Muscle of leg (tissue), 3 donors: ENCODE measurements at regions not wholly inside any gene's neighbourhood (a gene's known extent, or its start where the extent isn't known, plus 50 kb on each side); places are given as distances from the start of the nearest gene placed in this dataset.

ENCODE experiments used
- DNase-seq: peaks from one replicate; pipeline ENCODE4 v3.0.0; 2013
- H3K27ac ChIP-seq: one replicate; pipeline ENCODE4 v1.5.1; 2013; ENCODE audit warnings: mild to moderate bottlenecking, low read length, control low read depth
- H3K27me3 ChIP-seq: one replicate; pipeline ENCODE4 v1.6.1; 2013; ENCODE audit warnings: low read length; ENCODE audit not compliant: control insufficient read depth, insufficient read depth
- H3K36me3 ChIP-seq: one replicate; pipeline ENCODE4 v1.6.1; 2013; ENCODE audit warnings: low read length; ENCODE audit not compliant: control insufficient read depth, insufficient read depth
- H3K4me1 ChIP-seq: one replicate; pipeline ENCODE4 v1.6.1; 2013; ENCODE audit warnings: low read length; ENCODE audit not compliant: control insufficient read depth, insufficient read depth
- H3K4me3 ChIP-seq: one replicate; pipeline ENCODE4 v1.5.1; 2013; ENCODE audit warnings: low read length, control low read depth
- H3K9me3 ChIP-seq: replicated peaks from 2 replicates; pipeline ENCODE4 v1.6.1; 2013; ENCODE audit warnings: low read depth, low read length; ENCODE audit not compliant: control insufficient read depth
- WGBS: methylation state at CpG from one replicate; pipeline ENCODE4 v1.1.5; 2013; ENCODE audit warnings: missing lambda C conversion rate; ENCODE audit not compliant: insufficient coverage; 5-methylcytosine and 5-hydroxymethylcytosine counted together

DNA sequence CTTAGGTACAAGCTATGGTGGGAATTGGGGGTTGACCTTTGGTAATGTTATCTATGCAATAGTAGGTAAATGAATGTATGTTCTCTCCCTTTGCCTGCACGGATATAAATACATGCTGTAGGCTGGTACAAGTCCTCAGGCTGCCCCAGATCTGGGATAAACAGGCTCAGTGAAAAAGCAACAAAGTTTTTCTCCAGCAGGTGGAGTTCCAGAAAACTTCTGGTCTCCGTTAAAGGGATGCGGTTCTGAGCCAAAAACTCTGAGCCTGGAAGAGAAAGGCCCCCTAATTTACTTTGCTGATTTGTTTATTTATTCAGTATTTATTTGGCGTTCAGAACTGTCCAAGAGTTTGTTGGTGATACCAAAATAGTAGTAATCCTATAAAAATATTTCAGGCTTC, 204.7 kb downstream of the ADRA2A start:
- no peak overlapping the region for H3K4me3 ChIP-seq
- DNase-seq, result peak; percentile 61
- H3K27me3 ChIP-seq, result no peaks in the 10 kb centered on the region
- H3K9me3 ChIP-seq, result no peaks in the 10 kb centered on the region
- 0% methylated on average over 1 of the region's 4 CpGs for WGBS
- peaks cover 13% of the 10 kb centered on the region for H3K4me1 ChIP-seq
- no peak overlapping the region for H3K27ac ChIP-seq
- H3K36me3 ChIP-seq, result no peaks in the 10 kb centered on the region

GRCh38 chr10:111289461-111289860, 212.6 kb downstream of the ADRA2A start:
- DNase-seq, result no peak
- WGBS, result 20% methylated on average over 1 of the region's 5 CpGs

DNA sequence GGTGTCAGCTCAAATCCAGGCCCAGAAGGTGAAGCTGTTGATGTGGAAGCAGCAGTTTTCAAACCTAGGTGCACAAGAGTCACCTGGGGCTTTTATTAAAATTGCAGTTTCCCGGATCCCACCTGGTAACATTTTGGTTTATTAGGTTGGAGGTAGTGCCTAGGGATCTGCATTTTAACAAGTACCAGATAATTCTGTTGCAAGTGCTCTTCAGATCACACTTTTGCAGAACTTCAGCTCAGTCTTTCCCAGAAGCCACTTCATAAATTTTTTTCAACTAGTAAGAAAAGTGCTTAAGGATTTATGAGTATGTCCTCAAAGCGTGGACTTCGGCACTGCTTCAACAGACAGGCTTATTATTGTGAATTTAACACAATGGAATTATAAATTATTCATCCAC, 213.8 kb downstream of the ADRA2A start:
- no CpG with 5 or more reads among the region's 3 CpGs for WGBS
- no peak overlapping the region for H3K27ac ChIP-seq
- no peak for DNase-seq

More at GRCh38 chr10:111289461-111289860, 212.6 kb downstream of the ADRA2A start:
- Histone ChIP-seq H3K36me3 (no peaks in the 10 kb centered on the region), H3K4me1 (no peaks in the 10 kb centered on the region), H3K9me3 (no peaks in the 10 kb centered on the region), H3K4me3 (no peak overlapping the region), H3K27ac (no peak overlapping the region), H3K27me3 (no peaks in the 10 kb centered on the region)

GRCh38 chr10:111295788-111296187, 219.0 kb downstream of the ADRA2A start:
- Histone ChIP-seq H3K4me3 (no peak overlapping the region), H3K9me3 (no peaks in the 10 kb centered on the region), H3K27ac (no peak overlapping the region), H3K27me3 (no peaks in the 10 kb centered on the region), H3K4me1 (peaks cover 7% of the 10 kb centered on the region), H3K36me3 (no peaks in the 10 kb centered on the region)
- DNase-seq, result no peak
- WGBS, result 67% methylated on average over 1 of the region's 1 CpG

More for the DNA sequence above, 213.8 kb downstream of the ADRA2A start:
- no peaks in the 10 kb centered on the region for H3K27me3 ChIP-seq
- no peaks in the 10 kb centered on the region for H3K9me3 ChIP-seq
- H3K4me3 ChIP-seq, result no peak overlapping the region
- H3K36me3 ChIP-seq, result no peaks in the 10 kb centered on the region
- no peaks in the 10 kb centered on the region for H3K4me1 ChIP-seq

GRCh38 chr10:111297351-111297848, 220.6 kb downstream of the ADRA2A start:
- H3K27me3 ChIP-seq, result no peaks in the 10 kb centered on the region
- DNase-seq, result peak; percentile 36
- no CpG with 5 or more reads among the region's 6 CpGs for WGBS
- H3K9me3 ChIP-seq, result no peaks in the 10 kb centered on the region
- H3K27ac ChIP-seq, result peak overlapping the region; percentile 42
- H3K36me3 ChIP-seq, result no peaks in the 10 kb centered on the region
- peaks cover 7% of the 10 kb centered on the region for H3K4me1 ChIP-seq
- no peak overlapping the region for H3K4me3 ChIP-seq

- H3K4me3 ChIP-seq, result no peak overlapping the region
- H3K27me3 ChIP-seq, result no peaks in the 10 kb centered on the region
- no peaks in the 10 kb centered on the region for H3K9me3 ChIP-seq
- WGBS, result 39% methylated on average over 4 of the region's 4 CpGs
- no peak for DNase-seq
- H3K27ac ChIP-seq, result no peak overlapping the region
- H3K36me3 ChIP-seq, result no peaks in the 10 kb centered on the region
- peaks cover 11% of the 10 kb centered on the region for H3K4me1 ChIP-seq
Observed at GRCh38 chr10:111298031-111298430, 221.2 kb downstream of the ADRA2A start.

- no CpG with 5 or more reads among the region's 2 CpGs for WGBS
- H3K27ac ChIP-seq, result no peak overlapping the region
- no peaks in the 10 kb centered on the region for H3K27me3 ChIP-seq
- DNase-seq, result no peak
- H3K9me3 ChIP-seq, result no peaks in the 10 kb centered on the region
- H3K36me3 ChIP-seq, result no peaks in the 10 kb centered on the region
- no peak overlapping the region for H3K4me3 ChIP-seq
- H3K4me1 ChIP-seq, result peaks cover 11% of the 10 kb centered on the region
Observed at GRCh38 chr10:111299037-111299436, 222.2 kb downstream of the ADRA2A start.

DNA sequence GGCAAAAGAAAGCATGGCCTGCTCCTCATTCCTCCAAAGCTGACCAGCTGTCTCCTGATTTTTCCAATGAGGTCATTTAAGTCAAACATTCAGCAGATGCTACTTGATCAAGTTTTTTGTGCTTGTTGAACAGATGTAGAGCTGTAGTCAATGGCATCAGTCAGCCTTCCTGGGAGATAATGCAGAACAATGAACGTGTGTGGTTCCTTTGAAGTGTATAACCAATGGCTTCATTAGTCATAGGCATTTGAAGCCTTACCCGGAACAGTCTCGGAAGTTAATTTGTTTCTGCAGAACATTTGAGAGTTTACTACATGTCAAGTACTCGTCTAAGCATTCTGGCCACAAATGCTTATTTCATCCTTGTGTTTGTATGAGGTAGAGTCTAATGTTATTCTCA, 227.1 kb downstream of the ADRA2A start:
- H3K4me3 ChIP-seq, result no peak overlapping the region
- 50% methylated on average over 1 of the region's 4 CpGs for WGBS

DNA sequence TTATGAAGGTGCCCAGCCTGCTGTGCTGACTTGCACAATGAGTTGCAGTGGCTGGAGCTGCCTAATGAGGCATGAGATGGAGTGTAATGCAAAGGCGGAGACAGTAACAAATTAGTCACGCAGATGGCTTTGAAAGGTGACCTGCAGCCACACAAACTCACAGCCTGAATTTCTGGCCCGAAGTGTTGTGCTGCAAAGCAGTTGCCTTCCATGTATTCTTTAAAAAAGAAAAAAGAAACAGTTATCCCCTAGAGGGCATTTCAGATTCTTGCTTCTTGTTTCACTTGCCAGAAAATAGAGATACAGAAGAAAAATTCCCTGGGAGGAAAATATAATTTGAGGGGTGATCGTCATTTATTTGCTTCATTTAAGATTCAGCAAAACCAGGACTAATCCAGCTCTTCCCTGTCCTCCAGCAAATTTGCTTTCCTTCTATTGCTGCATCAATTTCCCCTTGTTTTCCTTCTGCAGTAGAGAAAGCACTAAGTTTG, 239.9 kb downstream of the ADRA2A start:
- Histone ChIP-seq H3K4me3 (no peak overlapping the region), H3K36me3 (no peaks in the 10 kb centered on the region), H3K27ac (no peak overlapping the region), H3K27me3 (no peaks in the 10 kb centered on the region), H3K4me1 (no peaks in the 10 kb centered on the region), H3K9me3 (no peaks in the 10 kb centered on the region)
- peak; percentile 6 for DNase-seq
- 28% methylated on average over 2 of the region's 4 CpGs for WGBS

More for the DNA sequence above, 227.1 kb downstream of the ADRA2A start:
- no peaks in the 10 kb centered on the region for H3K36me3 ChIP-seq
- H3K4me1 ChIP-seq, result peaks cover 5% of the 10 kb centered on the region
- DNase-seq, result peak; percentile 40
- no peaks in the 10 kb centered on the region for H3K9me3 ChIP-seq
- no peaks in the 10 kb centered on the region for H3K27me3 ChIP-seq
- H3K27ac ChIP-seq, result peak overlapping the region; percentile 9

DNA sequence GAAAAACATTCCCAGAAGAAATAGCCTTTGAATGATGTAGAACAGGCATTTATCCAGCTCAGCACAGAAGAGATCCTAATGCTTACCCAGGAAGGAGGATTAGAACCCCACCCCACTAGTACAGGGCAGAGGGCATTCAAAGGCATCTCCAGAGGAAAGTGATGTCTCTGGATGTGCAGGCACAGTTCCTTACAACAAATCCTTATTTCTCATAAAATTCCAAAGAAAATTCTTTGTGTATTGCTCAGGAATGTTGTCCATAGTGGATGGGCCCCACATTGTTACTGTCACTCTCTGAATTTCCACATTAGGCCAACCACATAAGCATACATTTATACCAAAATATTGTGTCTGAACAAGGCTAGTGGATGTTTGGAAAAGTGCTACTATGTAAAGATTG, 243.0 kb downstream of the ADRA2A start:
- H3K36me3 ChIP-seq, result no peaks in the 10 kb centered on the region
- H3K9me3 ChIP-seq, result no peaks in the 10 kb centered on the region
- no peak for DNase-seq
- no peaks in the 10 kb centered on the region for H3K4me1 ChIP-seq
- H3K4me3 ChIP-seq, result no peak overlapping the region
- no peaks in the 10 kb centered on the region for H3K27me3 ChIP-seq
- H3K27ac ChIP-seq, result no peak overlapping the region

DNA sequence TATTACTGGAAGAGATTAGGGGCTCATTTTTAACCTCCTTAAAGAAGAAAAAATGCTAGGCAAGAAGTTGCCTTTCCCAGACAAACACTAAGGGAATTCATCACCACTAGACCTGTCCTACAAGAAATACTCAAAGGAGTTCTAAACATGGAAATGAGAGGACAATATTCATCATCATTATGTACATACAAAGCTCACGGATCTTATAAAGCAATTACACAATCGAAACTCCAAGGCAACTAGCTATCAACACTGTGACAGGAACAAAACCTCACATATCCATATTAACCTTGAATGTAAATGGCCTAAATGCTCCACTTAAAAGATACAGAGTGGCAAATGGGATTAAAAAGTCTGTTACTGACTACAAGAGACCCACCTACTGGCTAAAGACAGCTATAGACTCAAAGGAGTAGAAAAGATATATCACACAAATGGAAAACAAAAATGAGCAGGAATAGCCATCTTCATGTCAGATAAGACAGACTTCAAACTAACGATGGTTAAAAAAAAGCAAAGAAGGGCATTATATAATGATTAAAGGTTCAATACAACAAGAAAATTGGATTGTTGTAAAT, 246.6 kb downstream of the ADRA2A start:
- DNase-seq, result peak; percentile 3
- H3K9me3 ChIP-seq, result no peaks in the 10 kb centered on the region
- H3K4me3 ChIP-seq, result no peak overlapping the region
- no peaks in the 10 kb centered on the region for H3K36me3 ChIP-seq
- H3K27me3 ChIP-seq, result no peaks in the 10 kb centered on the region
- no CpG with 5 or more reads among the region's 3 CpGs for WGBS
- H3K27ac ChIP-seq, result no peak overlapping the region
- H3K4me1 ChIP-seq, result no peaks in the 10 kb centered on the region
